ENCODE measurements at regions not wholly inside any gene's neighbourhood (a gene's known extent, or its start where the extent isn't known, plus 50 kb on each side); places are given as distances from the start of the nearest gene placed in this dataset.
"Not testable (repeated sequence)": the region's sequence is repeated elsewhere in the genome, so short reads cannot be mapped to it uniquely, and the experiment has no call there.

GRCh38 chr1:232859216-232859615 lies 54.0 kb downstream of the MAP10 start:
- H3K36me3 Mint-ChIP-seq (ENCODE audit: low read depth) = peaks cover 4% of the 10 kb centered on the region
- H3K4me1 Mint-ChIP-seq = peaks cover 4% of the 10 kb centered on the region
- no peak overlapping the region for H3K27ac Mint-ChIP-seq
- no peak for DNase-seq
- peaks cover 27% of the 10 kb centered on the region for H3K27me3 Mint-ChIP-seq
- H3K9me3 ChIP-seq (ENCODE audit: control insufficient read depth, low read length, poor library complexity, severe bottlenecking) = no peaks in the 10 kb centered on the region
- no peak for ATAC-seq
- peak overlapping the region; percentile 22 for H3K4me3 Mint-ChIP-seq

GRCh38 chr1:232861107-232861506 lies 55.9 kb downstream of the MAP10 start:
- Mint-ChIP-seq H3K27me3 (peaks cover 21% of the 10 kb centered on the region), H3K36me3 (ENCODE audit: low read depth) (peaks cover 4% of the 10 kb centered on the region), H3K4me3 (no peak overlapping the region), H3K4me1 (peaks cover 4% of the 10 kb centered on the region), H3K27ac (no peak overlapping the region)
- DNase-seq (no peak), ATAC-seq (no peak)
- H3K9me3 ChIP-seq (ENCODE audit: control insufficient read depth, low read length, poor library complexity, severe bottlenecking) = no peaks in the 10 kb centered on the region

GRCh38 chr1:232863544-232864275 lies 58.5 kb downstream of the MAP10 start:
- H3K9me3 ChIP-seq (ENCODE audit: control insufficient read depth, low read length, poor library complexity, severe bottlenecking) = no peaks in the 10 kb centered on the region
- Mint-ChIP-seq H3K27ac (no peak overlapping the region), H3K36me3 (ENCODE audit: low read depth) (peaks cover 4% of the 10 kb centered on the region), H3K4me3 (no peak overlapping the region), H3K27me3 (peaks cover 15% of the 10 kb centered on the region), H3K4me1 (peaks cover 4% of the 10 kb centered on the region)
- no peak for DNase-seq
- ATAC-seq = no peak

DNA sequence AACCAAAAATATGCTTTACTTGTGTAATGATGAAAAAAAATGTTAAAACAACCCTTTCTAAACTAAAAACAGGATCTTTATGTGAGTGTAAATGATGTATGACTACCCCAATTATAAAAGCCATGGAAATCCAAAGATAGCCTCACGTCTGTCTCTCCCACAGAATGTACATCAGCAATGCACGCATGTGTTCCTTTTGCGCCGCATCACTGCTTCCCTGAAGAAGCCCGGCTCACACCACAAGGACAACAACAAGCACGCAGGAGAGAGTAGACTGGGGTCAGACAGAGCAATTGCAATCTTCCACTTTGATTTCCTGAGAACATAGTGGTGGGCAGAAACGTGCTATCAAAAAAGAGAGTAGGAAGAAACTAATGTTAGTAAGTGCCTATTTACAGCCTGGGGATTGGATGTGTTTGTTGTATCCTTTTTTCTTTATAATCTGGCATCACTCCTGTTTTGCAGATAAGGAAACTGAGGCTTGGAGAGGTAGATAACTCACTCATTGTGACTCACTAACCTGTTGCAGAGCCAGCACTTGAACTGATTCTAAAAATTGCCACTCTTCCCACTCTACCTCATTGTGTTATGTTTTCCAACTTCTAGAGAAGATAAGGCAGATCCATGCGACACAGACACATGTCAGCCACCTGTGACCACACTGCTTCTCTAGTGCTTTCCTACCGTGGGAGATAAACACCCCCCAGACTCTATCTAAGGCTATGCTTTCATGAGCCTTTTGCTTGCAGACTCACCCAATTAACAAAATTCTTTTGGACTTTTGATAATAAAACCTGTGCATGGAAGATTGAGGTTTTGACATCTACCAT lies 60.1 kb downstream of the MAP10 start:
- H3K9me3 ChIP-seq (ENCODE audit: control insufficient read depth, low read length, poor library complexity, severe bottlenecking) = no peaks in the 10 kb centered on the region
- DNase-seq (no peak), ATAC-seq (no peak)
- Mint-ChIP-seq H3K4me1 (no peaks in the 10 kb centered on the region), H3K36me3 (ENCODE audit: low read depth) (no peaks in the 10 kb centered on the region), H3K4me3 (no peak overlapping the region), H3K27ac (no peak overlapping the region), H3K27me3 (no peaks in the 10 kb centered on the region)

DNA sequence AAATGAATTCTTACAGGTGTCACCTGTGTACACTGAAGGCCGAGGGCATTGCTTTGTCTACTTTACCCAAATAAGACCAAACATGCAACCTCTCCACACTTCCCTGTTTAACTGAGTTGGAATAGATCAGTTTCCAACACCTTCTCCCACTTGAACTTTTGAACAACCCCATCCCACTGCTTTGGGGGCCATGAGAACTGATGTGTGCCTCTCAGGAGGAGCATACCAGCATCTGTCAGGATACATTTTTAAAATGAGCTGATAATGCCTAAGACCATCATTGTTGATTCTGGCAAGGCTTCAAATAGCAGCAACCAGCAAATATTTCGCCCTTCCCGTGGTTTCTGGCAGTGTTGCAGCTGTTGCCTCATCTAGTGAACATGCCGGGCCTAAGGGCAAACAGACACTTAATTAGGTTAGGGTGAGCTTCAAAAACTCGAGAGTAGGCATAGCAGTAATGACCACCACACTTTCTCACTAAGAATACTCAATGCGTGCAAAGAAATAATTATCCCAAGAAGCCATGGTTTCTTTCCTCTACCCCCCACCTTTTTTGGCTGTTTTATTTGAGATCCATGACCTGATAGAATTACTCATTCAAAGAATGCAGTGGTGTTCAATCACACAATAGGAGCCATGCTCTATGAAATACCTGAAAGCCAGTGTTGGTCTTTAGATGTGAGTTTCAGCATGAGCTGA lies 63.7 kb downstream of the MAP10 start:
- H3K27me3 Mint-ChIP-seq = peaks cover 5% of the 10 kb centered on the region
- DNase-seq (no peak), ATAC-seq (no peak)
- H3K4me1 Mint-ChIP-seq = no peaks in the 10 kb centered on the region
- no peak overlapping the region for H3K4me3 Mint-ChIP-seq
- no peaks in the 10 kb centered on the region for H3K36me3 Mint-ChIP-seq (ENCODE audit: low read depth)
- no peaks in the 10 kb centered on the region for H3K9me3 ChIP-seq (ENCODE audit: control insufficient read depth, low read length, poor library complexity, severe bottlenecking)
- H3K27ac Mint-ChIP-seq = no peak overlapping the region

- not testable (repeated sequence) for H3K4me1 Mint-ChIP-seq; H3K36me3 Mint-ChIP-seq (ENCODE audit: low read depth); ATAC-seq; H3K27ac Mint-ChIP-seq; H3K9me3 ChIP-seq (ENCODE audit: control insufficient read depth, low read length, poor library complexity, severe bottlenecking); H3K4me3 Mint-ChIP-seq; DNase-seq; H3K27me3 Mint-ChIP-seq
Measured at GRCh38 chr1:232871291-232871969, 66.2 kb downstream of the MAP10 start.

DNA sequence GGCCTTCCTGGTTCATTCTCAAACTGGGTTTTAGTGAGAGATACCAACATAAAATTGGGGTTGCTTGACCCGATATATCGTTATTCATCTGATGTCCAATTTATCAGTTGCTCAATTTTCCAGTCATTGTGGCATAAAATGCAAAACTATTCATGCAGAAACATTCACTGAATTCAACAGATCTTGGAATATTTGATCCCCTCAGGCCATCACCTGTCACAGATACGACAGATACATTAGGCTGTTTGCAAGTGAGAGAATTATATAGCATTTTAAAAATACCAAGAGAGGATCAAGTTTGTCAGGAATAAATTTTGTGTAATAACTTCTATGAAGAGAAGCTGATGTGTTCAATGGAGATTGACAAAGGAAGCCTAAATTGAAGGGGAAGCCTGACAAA lies 67.1 kb downstream of the MAP10 start:
- peaks cover 5% of the 10 kb centered on the region for H3K27me3 Mint-ChIP-seq
- ATAC-seq = no peak
- H3K36me3 Mint-ChIP-seq (ENCODE audit: low read depth) = no peaks in the 10 kb centered on the region

DNA sequence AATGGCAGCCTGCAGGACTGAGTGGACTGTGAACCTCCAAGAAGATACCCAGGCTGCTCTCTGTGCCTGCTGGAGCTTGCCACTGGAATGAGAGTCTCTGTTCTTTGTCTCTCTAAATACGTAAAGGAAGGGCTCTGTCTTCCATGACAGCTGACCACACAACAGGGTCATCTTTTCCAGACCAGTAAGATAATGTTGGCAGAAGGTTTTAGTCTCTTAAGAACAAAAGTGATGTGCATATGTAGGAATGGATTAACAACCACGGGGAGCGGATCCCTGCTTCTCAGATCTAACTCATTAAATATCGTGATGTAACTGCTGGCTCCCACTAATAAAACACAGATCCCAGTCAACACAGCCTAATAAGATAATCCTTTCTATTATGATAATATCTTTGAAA lies 67.5 kb downstream of the MAP10 start:
- no peaks in the 10 kb centered on the region for H3K36me3 Mint-ChIP-seq (ENCODE audit: low read depth)
- H3K4me3 Mint-ChIP-seq = no peak overlapping the region
- DNase-seq = no peak

More for the DNA sequence above, 67.1 kb downstream of the MAP10 start:
- DNase-seq = no peak
- Mint-ChIP-seq H3K4me3 (no peak overlapping the region), H3K4me1 (peaks cover 2% of the 10 kb centered on the region), H3K27ac (no peak overlapping the region)
- H3K9me3 ChIP-seq (ENCODE audit: control insufficient read depth, low read length, poor library complexity, severe bottlenecking) = no peaks in the 10 kb centered on the region

DNA sequence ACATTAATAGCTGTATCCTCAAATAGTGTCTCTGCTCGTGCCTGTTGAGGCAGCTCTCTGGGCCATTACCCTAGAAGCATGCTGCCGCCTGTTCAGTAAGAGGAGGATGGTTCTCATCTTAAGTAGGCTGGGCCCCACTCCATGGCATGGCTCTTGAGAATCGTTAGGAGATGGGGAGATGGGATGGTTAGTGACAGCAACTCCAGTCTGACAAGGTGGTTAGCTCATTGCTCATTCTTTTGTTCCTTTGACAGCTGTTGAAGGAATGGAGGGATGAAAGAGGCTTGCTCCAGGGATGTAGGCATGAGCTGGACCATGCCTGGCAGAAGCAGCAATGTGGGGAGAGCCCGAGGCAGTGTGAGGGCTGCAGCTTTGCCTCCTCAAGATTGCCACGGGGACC lies 68.2 kb downstream of the MAP10 start:
- ATAC-seq (no peak), DNase-seq (no peak)
- H3K27ac Mint-ChIP-seq = peak overlapping the region; percentile 2
- no peaks in the 10 kb centered on the region for H3K36me3 Mint-ChIP-seq (ENCODE audit: low read depth)
- H3K9me3 ChIP-seq (ENCODE audit: control insufficient read depth, low read length, poor library complexity, severe bottlenecking) = no peaks in the 10 kb centered on the region
- no peak overlapping the region for H3K4me3 Mint-ChIP-seq
- peaks cover 5% of the 10 kb centered on the region for H3K27me3 Mint-ChIP-seq
- H3K4me1 Mint-ChIP-seq = peaks cover 4% of the 10 kb centered on the region

More for the DNA sequence above, 67.5 kb downstream of the MAP10 start:
- Mint-ChIP-seq H3K4me1 (peaks cover 4% of the 10 kb centered on the region), H3K27ac (no peak overlapping the region), H3K27me3 (peaks cover 5% of the 10 kb centered on the region)
- H3K9me3 ChIP-seq (ENCODE audit: control insufficient read depth, low read length, poor library complexity, severe bottlenecking) = no peaks in the 10 kb centered on the region
- ATAC-seq = no peak

DNA sequence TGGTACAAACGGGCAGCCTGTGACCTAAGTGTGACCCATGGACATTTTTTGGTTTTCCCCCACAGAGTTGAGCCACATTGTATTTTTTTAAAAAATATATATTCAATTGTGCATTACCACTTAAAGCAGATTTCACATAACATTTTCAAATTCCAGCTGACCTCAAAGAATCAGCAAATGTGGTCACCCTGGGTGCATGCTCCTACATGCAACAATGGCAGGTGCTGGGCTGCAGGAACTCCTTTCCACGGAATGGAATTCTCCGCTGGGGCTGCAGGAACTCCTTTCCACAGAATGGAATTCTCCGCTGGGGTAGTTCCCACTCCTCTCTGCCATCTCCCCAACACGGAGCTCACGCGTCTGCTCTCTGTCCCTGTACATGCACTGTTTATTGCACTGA lies 68.7 kb downstream of the MAP10 start:
- DNase-seq (no peak), ATAC-seq (no peak)
- Mint-ChIP-seq H3K27ac (no peak overlapping the region), H3K36me3 (ENCODE audit: low read depth) (no peaks in the 10 kb centered on the region), H3K27me3 (peaks cover 5% of the 10 kb centered on the region), H3K4me1 (peaks cover 4% of the 10 kb centered on the region), H3K4me3 (no peak overlapping the region)
- H3K9me3 ChIP-seq (ENCODE audit: control insufficient read depth, low read length, poor library complexity, severe bottlenecking) = no peaks in the 10 kb centered on the region

DNA sequence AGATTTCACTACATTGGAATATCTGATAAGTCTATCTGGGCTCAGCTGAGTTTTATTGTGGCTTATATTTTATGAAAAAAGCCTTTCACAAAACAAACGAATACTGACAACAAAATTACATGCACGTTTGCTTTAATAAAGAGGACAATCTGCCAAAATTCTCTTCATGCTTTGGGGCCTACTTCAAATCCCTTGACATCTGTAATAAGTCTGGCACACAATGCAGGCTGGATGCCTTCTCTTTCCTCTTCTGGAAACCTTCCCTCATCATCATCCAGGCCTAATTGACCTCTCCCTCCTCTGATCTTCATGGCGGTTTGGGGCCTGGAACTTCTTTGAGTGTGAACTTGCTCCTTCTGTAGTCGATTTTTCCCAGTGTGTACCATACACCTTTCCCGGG lies 70.3 kb downstream of the MAP10 start:
- no peaks in the 10 kb centered on the region for H3K36me3 Mint-ChIP-seq (ENCODE audit: low read depth)
- H3K9me3 ChIP-seq (ENCODE audit: control insufficient read depth, low read length, poor library complexity, severe bottlenecking) = no peaks in the 10 kb centered on the region
- H3K27ac Mint-ChIP-seq = no peak overlapping the region
- DNase-seq = no peak
- peaks cover 4% of the 10 kb centered on the region for H3K4me1 Mint-ChIP-seq
- no peak for ATAC-seq
- peaks cover 5% of the 10 kb centered on the region for H3K27me3 Mint-ChIP-seq
- no peak overlapping the region for H3K4me3 Mint-ChIP-seq

- DNase-seq (no peak), ATAC-seq (no peak)
- no peaks in the 10 kb centered on the region for H3K9me3 ChIP-seq (ENCODE audit: control insufficient read depth, low read length, poor library complexity, severe bottlenecking)
- Mint-ChIP-seq H3K27ac (no peak overlapping the region), H3K4me1 (peaks cover 4% of the 10 kb centered on the region), H3K27me3 (no peaks in the 10 kb centered on the region), H3K36me3 (ENCODE audit: low read depth) (no peaks in the 10 kb centered on the region), H3K4me3 (peak overlapping the region; percentile 47)
Measured at GRCh38 chr1:232876506-232877364, 71.5 kb downstream of the MAP10 start.
